GM12878 (cell line): ENCODE measurements at regions not wholly inside any gene's neighbourhood (a gene's known extent, or its start where the extent isn't known, plus 50 kb on each side); places are given as distances from the start of the nearest gene placed in this dataset.

Experiments used
- CBX3 ChIP-seq: fragments of 200-600 bp; sonication (generic); IDR thresholded peaks from 2 replicates; pipeline ENCODE4 v1.6.1; 2016; ENCODE audit warnings: low read depth, borderline replicate concordance
- CREB1 ChIP-seq: IDR thresholded peaks from 2 replicates; pipeline ENCODE4 v1.6.1; 2012; ENCODE audit warnings: low read depth, mild to moderate bottlenecking, inconsistent platforms
- EZH2 ChIP-seq: IDR thresholded peaks from 2 replicates; pipeline ENCODE4 v1.6.1; 2012; ENCODE audit warnings: low read depth, mild to moderate bottlenecking, control low read depth, inconsistent platforms, low read length, borderline replicate concordance; ENCODE audit not compliant: control insufficient read depth
- FOXK2 ChIP-seq: fragments of 450-650 bp; IDR thresholded peaks from 2 replicates; pipeline ENCODE4 v1.6.1; 2017; ENCODE audit warnings: mild to moderate bottlenecking, moderate library complexity
- HCFC1 ChIP-seq: fragments of 150-350 bp; IDR thresholded peaks from 2 replicates; pipeline ENCODE4 v1.6.1; 2014; ENCODE audit warnings: low read length
- KDM1A ChIP-seq: fragments of 200-600 bp; sonication (generic); IDR thresholded peaks from 2 replicates; pipeline ENCODE4 v1.6.1; 2016; ENCODE audit warnings: borderline replicate concordance
- NFIC ChIP-seq: IDR thresholded peaks from 2 replicates; pipeline ENCODE4 v1.6.1; 2012; ENCODE audit warnings: low read depth, mild to moderate bottlenecking, inconsistent platforms, low read length, moderate library complexity
- POLR2AphosphoS5 ChIP-seq: IDR thresholded peaks from 2 replicates; pipeline ENCODE4 v1.6.1; 2011; ENCODE audit warnings: mild to moderate bottlenecking, low read length, inconsistent platforms
- TCF7 ChIP-seq: IDR thresholded peaks from 2 replicates; pipeline ENCODE4 v1.6.1; 2014; ENCODE audit warnings: antibody characterized with exemption, borderline replicate concordance
- YBX1 ChIP-seq: fragments of 450-650 bp; IDR thresholded peaks from 2 replicates; pipeline ENCODE4 v1.6.1; 2016; ENCODE audit warnings: antibody characterized with exemption
- ZBTB11 ChIP-seq: fragments of 450-650 bp; formaldehyde crosslinking; IDR thresholded peaks from 2 replicates; pipeline ENCODE4 v1.5.0; 2022; ENCODE audit warnings: mild to moderate bottlenecking, missing genetic modification characterization
- TF ChIP-seq, protein P1 (sequence below), 3 experiments: IDR thresholded peaks in 2 of 3; conservative IDR thresholded peaks in 1 of 3; 2 replicates each; pipeline ENCODE4 v1.5.1; 2011; ENCODE audit warnings: low read depth in 3 of 3, low read length in 3 of 3, mild to moderate bottlenecking in 3 of 3, control low read depth in 2 of 3, moderate library complexity in 2 of 3, inconsistent platforms in 1 of 3, mixed read lengths in 1 of 3; ENCODE audit not compliant: control insufficient read depth in 2 of 3, insufficient read depth in 1 of 3; ENCODE audit errors: extremely low read depth in 1 of 3
- TF ChIP-seq, protein P2 (sequence below): fragments of 450-650 bp; IDR thresholded peaks from 2 replicates; pipeline ENCODE4 v1.6.1; 2017; ENCODE audit warnings: mild to moderate bottlenecking

- TF ChIP-seq YBX1 (no peak), HCFC1 (no peak), TCF7 (no peak), CREB1 (no peak), NFIC (no peak), CBX3 (no peak), ZBTB11 (CRISPR knock-in tag) (no peak), POLR2AphosphoS5 (no peak), KDM1A (no peak), EZH2 (no peak), FOXK2 (no peak)
- TF ChIP-seq, protein P1, sequence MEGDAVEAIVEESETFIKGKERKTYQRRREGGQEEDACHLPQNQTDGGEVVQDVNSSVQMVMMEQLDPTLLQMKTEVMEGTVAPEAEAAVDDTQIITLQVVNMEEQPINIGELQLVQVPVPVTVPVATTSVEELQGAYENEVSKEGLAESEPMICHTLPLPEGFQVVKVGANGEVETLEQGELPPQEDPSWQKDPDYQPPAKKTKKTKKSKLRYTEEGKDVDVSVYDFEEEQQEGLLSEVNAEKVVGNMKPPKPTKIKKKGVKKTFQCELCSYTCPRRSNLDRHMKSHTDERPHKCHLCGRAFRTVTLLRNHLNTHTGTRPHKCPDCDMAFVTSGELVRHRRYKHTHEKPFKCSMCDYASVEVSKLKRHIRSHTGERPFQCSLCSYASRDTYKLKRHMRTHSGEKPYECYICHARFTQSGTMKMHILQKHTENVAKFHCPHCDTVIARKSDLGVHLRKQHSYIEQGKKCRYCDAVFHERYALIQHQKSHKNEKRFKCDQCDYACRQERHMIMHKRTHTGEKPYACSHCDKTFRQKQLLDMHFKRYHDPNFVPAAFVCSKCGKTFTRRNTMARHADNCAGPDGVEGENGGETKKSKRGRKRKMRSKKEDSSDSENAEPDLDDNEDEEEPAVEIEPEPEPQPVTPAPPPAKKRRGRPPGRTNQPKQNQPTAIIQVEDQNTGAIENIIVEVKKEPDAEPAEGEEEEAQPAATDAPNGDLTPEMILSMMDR (IDR thresholded peaks at IDR 0.05 in 2 of 3, conservative IDR thresholded peaks at IDR 0.05 in 1 of 3; ENCODE audit: control insufficient read depth in 2 of 3, extremely low read depth in 1 of 3, insufficient read depth in 1 of 3, low read depth in 3 of 3, low read length in 3 of 3) = no peak
- TF ChIP-seq, protein P2, sequence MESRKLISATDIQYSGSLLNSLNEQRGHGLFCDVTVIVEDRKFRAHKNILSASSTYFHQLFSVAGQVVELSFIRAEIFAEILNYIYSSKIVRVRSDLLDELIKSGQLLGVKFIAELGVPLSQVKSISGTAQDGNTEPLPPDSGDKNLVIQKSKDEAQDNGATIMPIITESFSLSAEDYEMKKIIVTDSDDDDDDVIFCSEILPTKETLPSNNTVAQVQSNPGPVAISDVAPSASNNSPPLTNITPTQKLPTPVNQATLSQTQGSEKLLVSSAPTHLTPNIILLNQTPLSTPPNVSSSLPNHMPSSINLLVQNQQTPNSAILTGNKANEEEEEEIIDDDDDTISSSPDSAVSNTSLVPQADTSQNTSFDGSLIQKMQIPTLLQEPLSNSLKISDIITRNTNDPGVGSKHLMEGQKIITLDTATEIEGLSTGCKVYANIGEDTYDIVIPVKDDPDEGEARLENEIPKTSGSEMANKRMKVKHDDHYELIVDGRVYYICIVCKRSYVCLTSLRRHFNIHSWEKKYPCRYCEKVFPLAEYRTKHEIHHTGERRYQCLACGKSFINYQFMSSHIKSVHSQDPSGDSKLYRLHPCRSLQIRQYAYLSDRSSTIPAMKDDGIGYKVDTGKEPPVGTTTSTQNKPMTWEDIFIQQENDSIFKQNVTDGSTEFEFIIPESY = no peak
Measured at GRCh38 chr11:134639586-134640330, 227.7 kb upstream of the B3GAT1 start.
